Panc1 (cell line): ENCODE measurements at regions not wholly inside any gene's neighbourhood (a gene's known extent, or its start where the extent isn't known, plus 50 kb on each side); places are given as distances from the start of the nearest gene placed in this dataset.
A peak's percentile ranks its signal among the peaks of the same experiment; 100 is the strongest.

ENCODE experiments used
- ATAC-seq: fragments of 200-7000 bp; cut with Tn5 transposase; 2 replicates; pipeline ENCODE4 v1.9.1; 2020; ENCODE audit warnings: mild to moderate bottlenecking, moderate library complexity
- BruUV-seq: library from RNA; stranded (reverse); fragments of 400-500 nt; replicated peaks from 2 replicates; lab custom pipeline; 2021; lab: Mats Ljungman, UMichigan
- CTCF ChIA-PET: fragments of 300-600 bp; sonication (Branson Sonifier 250); formaldehyde crosslinking; loops from one replicate; lab custom pipeline; 2022; ENCODE audit warnings: antibody characterized with exemption; lab: Charles Lee
- POLR2A ChIA-PET: fragments of 300-600 bp; sonication (Branson Sonifier 250); formaldehyde crosslinking; loops from one replicate; lab custom pipeline; 2022; ENCODE audit warnings: antibody characterized with exemption; lab: Charles Lee
- DNase-seq: peaks from one replicate; pipeline ENCODE4 v3.0.0-alpha.2; 2010; ENCODE audit warnings: low read depth, low spot score
- H3K27ac ChIP-seq: 2 replicates; pipeline ENCODE4 v1.5.1; 2011; ENCODE audit warnings: mild to moderate bottlenecking, low read length, inconsistent platforms
- H3K27me3 ChIP-seq: fragments of 200-500 bp; sonication (Bioruptor generic); 2 replicates; pipeline ENCODE4 v1.6.0; 2014; ENCODE audit warnings: low read length, inconsistent platforms; ENCODE audit not compliant: control insufficient read depth, insufficient read depth
- H3K36me3 ChIP-seq: fragments of 200-500 bp; sonication (Bioruptor generic); 2 replicates; pipeline ENCODE4 v1.5.1; 2014; ENCODE audit warnings: inconsistent platforms, mild to moderate bottlenecking, low read length, moderate library complexity; ENCODE audit not compliant: control insufficient read depth, insufficient read depth
- H3K4me1 ChIP-seq: 2 replicates; pipeline ENCODE4 v1.5.1; 2011; ENCODE audit warnings: inconsistent platforms, mild to moderate bottlenecking, low read length, moderate library complexity; ENCODE audit not compliant: control insufficient read depth, insufficient read depth
- H3K4me3 ChIP-seq, 2 experiments: 2 replicates each; pipeline ENCODE4 v1.5.1; 2011 to 2012; ENCODE audit warnings: low read depth in 2 of 2, low read length in 2 of 2, mild to moderate bottlenecking in 2 of 2, inconsistent platforms in 1 of 2, moderate library complexity in 1 of 2
- H3K9me3 ChIP-seq: fragments of 200-500 bp; sonication (Bioruptor generic); 2 replicates; pipeline ENCODE4 v1.5.1; 2014; ENCODE audit warnings: low read depth, mild to moderate bottlenecking, inconsistent platforms, low read length, moderate library complexity; ENCODE audit not compliant: control insufficient read depth, insufficient read depth
- POLR2AphosphoS5 ChIP-seq: IDR thresholded peaks from 2 replicates; pipeline ENCODE4 v1.6.1; 2012; ENCODE audit warnings: mild to moderate bottlenecking, low read depth, low read length, moderate library complexity
- REST ChIP-seq, 2 experiments: IDR thresholded peaks; 2 replicates each; pipeline ENCODE4 v1.6.1; 2011 to 2012; ENCODE audit warnings: low read depth in 2 of 2, control low read depth in 1 of 2, low read length in 1 of 2, mild to moderate bottlenecking in 1 of 2, moderate library complexity in 1 of 2; ENCODE audit not compliant: insufficient read depth in 1 of 2
- SIN3A ChIP-seq: IDR thresholded peaks from 2 replicates; pipeline ENCODE4 v1.6.1; 2012; ENCODE audit warnings: low read depth, mild to moderate bottlenecking, low read length, moderate library complexity, borderline replicate concordance; ENCODE audit not compliant: insufficient read depth
- TCF7L2 ChIP-seq: IDR thresholded peaks from 2 replicates; pipeline ENCODE4 v1.6.1; 2011; ENCODE audit warnings: mild to moderate bottlenecking, low read depth, low read length, inconsistent platforms
- in situ Hi-C: cut with HindIII; loops from 2 replicates; pipeline ENCODE4 v1.10.0; 2016; ENCODE audit warnings: low sequenced_read_pairs, low pct_unique_long_range_greater_than_20kb
- intact Hi-C: fragments of 100-400 bp; cut with micrococcal nuclease; formaldehyde crosslinking; loops from one replicate; pipeline ENCODE4 v1.10.0; 2022; ENCODE audit not compliant: unreplicated experiment
- TF ChIP-seq, protein P1 (sequence below): fragments of 450-650 bp; IDR thresholded peaks from 2 replicates; pipeline ENCODE4 v1.5.1; 2017; ENCODE audit warnings: mild to moderate bottlenecking

GRCh38 chr7:81333004-81333403 lies 414.2 kb upstream of the SEMA3C start:
- no peaks in the 10 kb centered on the region for H3K36me3 ChIP-seq
- intact Hi-C loops, result no loop called here
- TF ChIP-seq POLR2AphosphoS5, result no peak
- TF ChIP-seq, protein P1, sequence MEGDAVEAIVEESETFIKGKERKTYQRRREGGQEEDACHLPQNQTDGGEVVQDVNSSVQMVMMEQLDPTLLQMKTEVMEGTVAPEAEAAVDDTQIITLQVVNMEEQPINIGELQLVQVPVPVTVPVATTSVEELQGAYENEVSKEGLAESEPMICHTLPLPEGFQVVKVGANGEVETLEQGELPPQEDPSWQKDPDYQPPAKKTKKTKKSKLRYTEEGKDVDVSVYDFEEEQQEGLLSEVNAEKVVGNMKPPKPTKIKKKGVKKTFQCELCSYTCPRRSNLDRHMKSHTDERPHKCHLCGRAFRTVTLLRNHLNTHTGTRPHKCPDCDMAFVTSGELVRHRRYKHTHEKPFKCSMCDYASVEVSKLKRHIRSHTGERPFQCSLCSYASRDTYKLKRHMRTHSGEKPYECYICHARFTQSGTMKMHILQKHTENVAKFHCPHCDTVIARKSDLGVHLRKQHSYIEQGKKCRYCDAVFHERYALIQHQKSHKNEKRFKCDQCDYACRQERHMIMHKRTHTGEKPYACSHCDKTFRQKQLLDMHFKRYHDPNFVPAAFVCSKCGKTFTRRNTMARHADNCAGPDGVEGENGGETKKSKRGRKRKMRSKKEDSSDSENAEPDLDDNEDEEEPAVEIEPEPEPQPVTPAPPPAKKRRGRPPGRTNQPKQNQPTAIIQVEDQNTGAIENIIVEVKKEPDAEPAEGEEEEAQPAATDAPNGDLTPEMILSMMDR, result no peak
- no peak for TF ChIP-seq TCF7L2
- no peak for TF ChIP-seq REST (IDR thresholded peaks at IDR 0.05; ENCODE audit: insufficient read depth in 1 of 2, low read depth in 2 of 2, low read length in 1 of 2)
- TF ChIP-seq SIN3A, result no peak
- H3K27ac ChIP-seq, result no peak overlapping the region
- ChIA-PET CTCF (no interaction called here), POLR2A (no interaction called here)
- no peak for ATAC-seq
- BruUV-seq, result no TSS peak
- H3K27me3 ChIP-seq, result no peaks in the 10 kb centered on the region
- no peaks in the 10 kb centered on the region for H3K4me1 ChIP-seq
- in situ Hi-C loops, result no loop called here
- no peak for DNase-seq
- H3K9me3 ChIP-seq, result no peaks in the 10 kb centered on the region
- H3K4me3 ChIP-seq, result no peak overlapping the region

DNA sequence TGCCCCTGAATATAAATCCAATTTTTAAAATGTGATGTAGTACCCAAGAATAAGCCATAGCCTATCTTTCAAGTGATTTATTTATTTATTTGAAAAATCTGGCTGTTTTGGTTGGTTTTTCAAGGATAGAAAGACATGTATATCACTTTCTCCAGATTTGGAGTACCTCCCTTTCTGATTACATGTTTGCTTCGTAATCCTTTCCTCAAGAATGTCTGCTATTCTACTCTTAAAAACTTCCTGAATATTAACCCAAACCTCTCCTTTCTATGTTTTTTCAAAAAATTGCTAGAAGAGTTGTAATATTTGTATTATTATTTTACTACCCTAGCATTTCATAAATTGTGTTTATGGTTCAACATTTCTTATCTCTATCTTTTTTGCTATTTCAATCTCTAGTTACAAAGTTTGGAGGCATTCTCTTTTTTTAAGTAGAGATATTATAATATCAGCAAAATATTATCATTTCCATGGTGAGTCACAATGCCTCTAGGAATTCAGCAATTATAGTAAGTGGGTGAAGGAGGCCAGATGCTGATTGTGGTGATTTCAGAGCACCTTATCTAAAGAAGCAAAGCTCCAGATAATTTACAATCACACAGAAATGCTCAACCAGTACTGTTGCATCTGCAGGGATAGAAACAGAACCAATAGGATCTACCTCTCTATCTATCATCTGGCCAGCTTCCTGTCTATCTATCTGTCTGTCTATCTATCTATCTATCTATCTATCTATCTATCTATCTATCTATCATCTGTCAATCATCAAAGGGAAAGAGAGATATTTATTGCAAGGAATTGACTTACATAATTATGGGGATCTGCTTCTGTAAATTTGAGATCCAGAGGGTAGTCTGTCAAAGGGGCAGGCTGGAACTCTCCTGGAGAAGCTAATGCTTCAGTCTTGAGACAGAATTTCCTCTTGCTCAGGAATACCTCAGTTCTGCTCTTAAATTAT lies 412.5 kb upstream of the SEMA3C start:
- ATAC-seq, result no peak

More for the DNA sequence above, 412.5 kb upstream of the SEMA3C start:
- Histone ChIP-seq H3K4me1 (no peaks in the 10 kb centered on the region), H3K4me3 (no peak overlapping the region), H3K27ac (peak overlapping the region; percentile 9; the same call in 1 of the 2 replicates), H3K36me3 (no peaks in the 10 kb centered on the region), H3K27me3 (no peaks in the 10 kb centered on the region), H3K9me3 (no peaks in the 10 kb centered on the region)
- DNase-seq, result no peak
- in situ Hi-C loops, result no loop called here
- no TSS peak for BruUV-seq
- no peak for TF ChIP-seq SIN3A
- TF ChIP-seq TCF7L2, result no peak
- no peak for TF ChIP-seq REST (IDR thresholded peaks at IDR 0.05; ENCODE audit: insufficient read depth in 1 of 2, low read depth in 2 of 2, low read length in 1 of 2)
- no peak for TF ChIP-seq POLR2AphosphoS5
- TF ChIP-seq, protein P1, result no peak
- intact Hi-C loops, result no loop called here
- ChIA-PET POLR2A (no interaction called here), CTCF (no interaction called here)
